GM18511 (cell line): ENCODE measurements at regions not wholly inside any gene's neighbourhood (a gene's known extent, or its start where the extent isn't known, plus 50 kb on each side); places are given as distances from the start of the nearest gene placed in this dataset.

Experiments
- ATAC-seq: cut with Tn5 transposase; IDR thresholded peaks from one replicate; pipeline ENCODE4 v1.9.1; 2021; ENCODE audit warnings: mild to moderate bottlenecking, moderate library complexity; ENCODE audit not compliant: unreplicated experiment

- ATAC-seq: no peak
Observed at GRCh38 chr6:155970876-155971708, 515.5 kb upstream of the NOX3 start.

GRCh38 chr6:155970472-155970871, 514.8 kb upstream of the NOX3 start:
- ATAC-seq: no peak

- ATAC-seq: no peak
Observed at GRCh38 chr6:155968921-155969320, 513.3 kb upstream of the NOX3 start.

- no peak for ATAC-seq
Observed at GRCh38 chr6:155967322-155967721, 511.7 kb upstream of the NOX3 start.

- ATAC-seq: no peak
Observed at GRCh38 chr6:155964544-155964943, 508.9 kb upstream of the NOX3 start.

GRCh38 chr6:155962276-155962675, 506.6 kb upstream of the NOX3 start:
- ATAC-seq: no peak

- ATAC-seq: no peak
Observed at GRCh38 chr6:155959898-155960495, 504.4 kb upstream of the NOX3 start.

GRCh38 chr6:155958550-155958949, 502.9 kb upstream of the NOX3 start:
- ATAC-seq: no peak

GRCh38 chr6:155955038-155955437, 499.4 kb upstream of the NOX3 start:
- no peak for ATAC-seq

GRCh38 chr6:155954149-155954548, 498.5 kb upstream of the NOX3 start:
- no peak for ATAC-seq

- no peak for ATAC-seq
Observed at GRCh38 chr6:155949256-155949655, 493.6 kb upstream of the NOX3 start.

- no peak for ATAC-seq
Observed at GRCh38 chr6:155946860-155947259, 491.2 kb upstream of the NOX3 start.

- ATAC-seq: no peak
Observed at GRCh38 chr6:155943635-155944034, 488.0 kb upstream of the NOX3 start.

- no peak for ATAC-seq
Observed at GRCh38 chr6:155939253-155939652, 483.6 kb upstream of the NOX3 start.

GRCh38 chr6:155936551-155936950, 480.9 kb upstream of the NOX3 start:
- ATAC-seq: no peak

- ATAC-seq: no peak
Observed at GRCh38 chr6:155936127-155936526, 480.5 kb upstream of the NOX3 start.

- no peak for ATAC-seq
Observed at GRCh38 chr6:155916846-155917624, 461.4 kb upstream of the NOX3 start.

GRCh38 chr6:155915651-155916050, 460.0 kb upstream of the NOX3 start:
- no peak for ATAC-seq

- ATAC-seq: no peak
Observed at GRCh38 chr6:155913816-155914215, 458.2 kb upstream of the NOX3 start.

- ATAC-seq: no peak
Observed at GRCh38 chr6:155909710-155910109, 454.1 kb upstream of the NOX3 start.

GRCh38 chr6:155895641-155896040, 440.0 kb upstream of the NOX3 start:
- no peak for ATAC-seq

- ATAC-seq: no peak
Observed at GRCh38 chr6:155894758-155895157, 439.1 kb upstream of the NOX3 start.
